Liver (tissue), 8 donors: ENCODE measurements at regions not wholly inside any gene's neighbourhood (a gene's known extent, or its start where the extent isn't known, plus 50 kb on each side); places are given as distances from the start of the nearest gene placed in this dataset.

ENCODE experiments used
- DNase-seq: peaks from one replicate; pipeline ENCODE4 v3.0.0-alpha.2; 2017; ENCODE audit warnings: low spot score
- H3K27ac ChIP-seq, 2 donors: one replicate each; pipeline ENCODE4 v1.7.0; 2013; ENCODE audit warnings: inconsistent platforms in 2 of 2, low read length in 2 of 2, control low read depth in 1 of 2, low read depth in 1 of 2, mild to moderate bottlenecking in 1 of 2
- H3K27me3 ChIP-seq, 4 donors: one replicate each; pipeline versions ENCODE4 v1.6.1 to v1.7.0; 2013; ENCODE audit warnings: low read length in 3 of 4, inconsistent platforms in 1 of 4, mild to moderate bottlenecking in 1 of 4, moderate library complexity in 1 of 4; ENCODE audit not compliant: control insufficient read depth in 4 of 4, insufficient read depth in 4 of 4
- H3K36me3 ChIP-seq, 4 donors: one replicate each; pipeline versions ENCODE4 v1.6.1 to v1.7.0; 2013; ENCODE audit warnings: low read length in 3 of 4, mild to moderate bottlenecking in 3 of 4, low read depth in 1 of 4, moderate library complexity in 1 of 4; ENCODE audit not compliant: control insufficient read depth in 4 of 4, insufficient read depth in 3 of 4
- H3K4me1 ChIP-seq, 4 donors: one replicate each; pipeline versions ENCODE4 v1.6.1 to v1.7.0; 2013; ENCODE audit warnings: low read length in 3 of 4, mild to moderate bottlenecking in 3 of 4, moderate library complexity in 1 of 4; ENCODE audit not compliant: control insufficient read depth in 4 of 4, insufficient read depth in 4 of 4
- H3K4me3 ChIP-seq, 3 donors: one replicate each; pipeline versions ENCODE4 v1.6.1 to v1.7.0; 2013; ENCODE audit warnings: low read length in 3 of 3, control low read depth in 1 of 3, low read depth in 1 of 3, mild to moderate bottlenecking in 1 of 3
- H3K9ac ChIP-seq, 2 donors: one replicate each; pipeline ENCODE4 v1.7.0; 2013; ENCODE audit warnings: low read length in 2 of 2, mild to moderate bottlenecking in 2 of 2, moderate library complexity in 2 of 2, control low read depth in 1 of 2, low read depth in 1 of 2
- H3K9me3 ChIP-seq, 4 donors: one replicate each; pipeline versions ENCODE4 v1.6.1 to v1.7.0; 2013; ENCODE audit warnings: low read length in 3 of 4; ENCODE audit not compliant: control insufficient read depth in 4 of 4
- CTCF ChIP-seq: fragments of 150-350 bp; IDR thresholded peaks from 2 replicates; pipeline ENCODE4 v1.5.1; 2017; ENCODE audit warnings: improper control_type of control experiment, low read depth, low read length; ENCODE audit not compliant: missing input control
- EGR1 ChIP-seq, 2 donors: IDR thresholded peaks; 2 replicates each; pipeline ENCODE4 v1.6.1; 2016 to 2018; ENCODE audit warnings: antibody characterized with exemption in 2 of 2, low read depth in 2 of 2
- FOXA1 ChIP-seq: IDR thresholded peaks from 2 replicates; pipeline ENCODE4 v1.6.1; 2016; ENCODE audit warnings: antibody characterized with exemption
- FOXA2 ChIP-seq: IDR thresholded peaks from 2 replicates; pipeline ENCODE4 v1.6.1; 2016; ENCODE audit warnings: antibody characterized with exemption
- GABPA ChIP-seq, 2 donors: IDR thresholded peaks in 1 of 2; conservative IDR thresholded peaks in 1 of 2; 2 replicates each; pipeline ENCODE4 v1.6.1; 2016; ENCODE audit warnings: antibody characterized with exemption in 2 of 2, mild to moderate bottlenecking in 1 of 2, moderate library complexity in 1 of 2
- HNF4A ChIP-seq, 2 donors: conservative IDR thresholded peaks; 2 replicates each; pipeline ENCODE4 v1.6.1; 2016; ENCODE audit warnings: antibody characterized with exemption in 2 of 2, mild to moderate bottlenecking in 2 of 2
- HNF4G ChIP-seq: IDR thresholded peaks from 2 replicates; pipeline ENCODE4 v1.6.1; 2016; ENCODE audit warnings: antibody characterized with exemption
- JUND ChIP-seq, 2 donors: IDR thresholded peaks; 2 replicates each; pipeline ENCODE4 v1.6.1; 2016; ENCODE audit warnings: antibody characterized with exemption in 2 of 2
- NR2F2 ChIP-seq: IDR thresholded peaks from 2 replicates; pipeline ENCODE4 v1.6.1; 2016; ENCODE audit warnings: antibody characterized with exemption
- RAD21 ChIP-seq, 2 donors: IDR thresholded peaks; 2 replicates each; pipeline ENCODE4 v1.6.1; 2016; ENCODE audit warnings: antibody characterized with exemption in 2 of 2, mild to moderate bottlenecking in 2 of 2
- REST ChIP-seq: IDR thresholded peaks from 2 replicates; pipeline ENCODE4 v1.6.1; 2016; ENCODE audit warnings: antibody characterized with exemption, mild to moderate bottlenecking
- RXRA ChIP-seq, 2 donors: IDR thresholded peaks; 2 replicates each; pipeline ENCODE4 v1.6.1; 2017 to 2018; ENCODE audit warnings: antibody characterized with exemption in 2 of 2, mild to moderate bottlenecking in 1 of 2
- SP1 ChIP-seq: IDR thresholded peaks from 2 replicates; pipeline ENCODE4 v1.6.1; 2018; ENCODE audit warnings: antibody characterized with exemption, mild to moderate bottlenecking
- YY1 ChIP-seq: IDR thresholded peaks from 2 replicates; pipeline ENCODE4 v1.6.1; 2016; ENCODE audit warnings: antibody characterized with exemption, mild to moderate bottlenecking
- WGBS: extraction: QIAGEN DNeasy Blood & Tissue Kit; methylation state at CpG from one replicate; pipeline ENCODE4 v1.1.7; 2013; 5-methylcytosine and 5-hydroxymethylcytosine counted together
- TF ChIP-seq, protein P1 (sequence below): IDR thresholded peaks from 2 replicates; pipeline ENCODE4 v1.6.1; 2016; ENCODE audit warnings: antibody characterized with exemption
- donor health status: healthy.
- donor health status: healthy.
- donor health status: healthy.
- donor health status: healthy.
- donor health status: healthy.

- Histone ChIP-seq H3K36me3 (no peaks in the 10 kb centered on the region), H3K27ac (no peak overlapping the region), H3K9me3 (no peaks in the 10 kb centered on the region), H3K27me3 (no peaks in the 10 kb centered on the region), H3K9ac (no peak overlapping the region), H3K4me1 (no peaks in the 10 kb centered on the region), H3K4me3 (no peak overlapping the region)
- 0% methylated on average over 1 of the region's 1 CpG for WGBS
- TF ChIP-seq HNF4A (conservative IDR thresholded peaks at IDR 0.05) (peak; percentile 52 to 70), JUND (IDR thresholded peaks at IDR 0.05) (peak in 1 of 2 donors; percentile 71), HNF4G (peak; percentile 20), FOXA2 (no peak)
- DNase-seq = no peak
Measured at GRCh38 chr5:112533362-112533761, 114.3 kb upstream of the EPB41L4A start.

- no peak for TF ChIP-seq CTCF
- no peak for TF ChIP-seq NR2F2
- no peak for TF ChIP-seq EGR1 (IDR thresholded peaks at IDR 0.05; ENCODE audit: low read depth in 2 of 2)
- TF ChIP-seq HNF4G = no peak
- TF ChIP-seq SP1 = no peak
- TF ChIP-seq RAD21 (IDR thresholded peaks at IDR 0.05) = no peak
- TF ChIP-seq, protein P1, sequence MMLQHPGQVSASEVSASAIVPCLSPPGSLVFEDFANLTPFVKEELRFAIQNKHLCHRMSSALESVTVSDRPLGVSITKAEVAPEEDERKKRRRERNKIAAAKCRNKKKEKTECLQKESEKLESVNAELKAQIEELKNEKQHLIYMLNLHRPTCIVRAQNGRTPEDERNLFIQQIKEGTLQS = no peak
- no peak for TF ChIP-seq GABPA (IDR thresholded peaks at IDR 0.05 in 1 of 2, conservative IDR thresholded peaks at IDR 0.05 in 1 of 2)
- no peak for TF ChIP-seq REST
- TF ChIP-seq YY1 = no peak
- TF ChIP-seq HNF4A (conservative IDR thresholded peaks at IDR 0.05) = no peak
- no peak for TF ChIP-seq JUND (IDR thresholded peaks at IDR 0.05)
- TF ChIP-seq FOXA1 = no peak
- no peak for TF ChIP-seq RXRA (IDR thresholded peaks at IDR 0.05)
- Histone ChIP-seq H3K27ac (no peak overlapping the region), H3K27me3 (no peaks in the 10 kb centered on the region), H3K4me3 (no peak overlapping the region), H3K9me3 (no peaks in the 10 kb centered on the region), H3K9ac (no peak overlapping the region), H3K36me3 (no peaks in the 10 kb centered on the region), H3K4me1 (no peaks in the 10 kb centered on the region)
- WGBS = 87% methylated on average over 1 of the region's 1 CpG
- DNase-seq = no peak
Measured at GRCh38 chr5:112534067-112534583, 115.0 kb upstream of the EPB41L4A start.
